MM.1S (cell line): ENCODE measurements at regions not wholly inside any gene's neighbourhood (a gene's known extent, or its start where the extent isn't known, plus 50 kb on each side); places are given as distances from the start of the nearest gene placed in this dataset.

ENCODE experiments used
- DNase-seq: peaks from one replicate; pipeline ENCODE4 v3.0.0-alpha.2; 2015
- H2AFZ ChIP-seq: fragments of 300-600 bp; sonication (generic); 2 replicates; pipeline ENCODE4 v1.6.0; 2016; ENCODE audit warnings: antibody characterized with exemption, low read length
- H3F3A ChIP-seq: fragments of 300-600 bp; sonication (generic); 2 replicates; pipeline ENCODE4 v1.6.1; 2016; ENCODE audit warnings: mild to moderate bottlenecking, antibody characterized with exemption, low read length, moderate library complexity, mixed read lengths; ENCODE audit not compliant: insufficient read depth
- H3K27ac ChIP-seq: fragments of 300-600 bp; sonication (generic); 2 replicates; pipeline ENCODE4 v1.5.1; 2016; ENCODE audit warnings: mild to moderate bottlenecking, low read length
- H3K27me3 ChIP-seq: fragments of 300-600 bp; sonication (generic); replicated peaks from 2 replicates; pipeline ENCODE4 v1.6.0; 2016; ENCODE audit warnings: low read length; ENCODE audit not compliant: insufficient read depth
- H3K36me3 ChIP-seq: fragments of 300-600 bp; sonication (generic); replicated peaks from 2 replicates; pipeline ENCODE4 v1.6.1; 2016; ENCODE audit warnings: mild to moderate bottlenecking, low read length, mixed read lengths; ENCODE audit not compliant: insufficient read depth
- H3K4me1 ChIP-seq: fragments of 300-600 bp; sonication (generic); 2 replicates; pipeline ENCODE4 v1.6.1; 2016; ENCODE audit warnings: low read length, mixed read lengths
- H3K4me2 ChIP-seq: fragments of 300-600 bp; sonication (generic); 2 replicates; pipeline ENCODE4 v1.6.0; 2016; ENCODE audit warnings: low read depth, low read length
- H3K4me3 ChIP-seq: fragments of 300-600 bp; sonication (generic); 2 replicates; pipeline ENCODE4 v1.5.1; 2016; ENCODE audit warnings: low read length, mixed read lengths
- H3K79me2 ChIP-seq: fragments of 300-600 bp; sonication (generic); 2 replicates; pipeline ENCODE4 v1.6.1; 2016; ENCODE audit warnings: mixed run types, low read length, mixed read lengths
- H3K9ac ChIP-seq: fragments of 300-600 bp; sonication (generic); 2 replicates; pipeline ENCODE4 v1.6.1; 2016; ENCODE audit warnings: low read length, mixed read lengths
- H3K9me2 ChIP-seq: fragments of 300-600 bp; sonication (generic); replicated peaks from 2 replicates; pipeline ENCODE4 v1.6.1; 2016; ENCODE audit warnings: mild to moderate bottlenecking, low read length, mixed read lengths; ENCODE audit not compliant: insufficient read depth
- H3K9me3 ChIP-seq: fragments of 300-600 bp; sonication (generic); replicated peaks from 2 replicates; pipeline ENCODE4 v1.6.1; 2016; ENCODE audit warnings: mild to moderate bottlenecking, low read length, mixed read lengths; ENCODE audit not compliant: insufficient read depth
- H4K20me1 ChIP-seq: fragments of 300-600 bp; sonication (generic); 2 replicates; pipeline ENCODE4 v1.6.1; 2016; ENCODE audit warnings: mild to moderate bottlenecking, low read length, moderate library complexity, mixed read lengths; ENCODE audit not compliant: insufficient read depth
- CTCF ChIP-seq: fragments of 300-600 bp; sonication (generic); IDR thresholded peaks from 2 replicates; pipeline ENCODE4 v1.5.1; 2016; ENCODE audit warnings: antibody characterized with exemption, low read length, mixed read lengths
- EZH2 ChIP-seq: fragments of 300-600 bp; sonication (generic); optimal IDR thresholded peaks from 2 replicates; pipeline ENCODE3; 2017; ENCODE audit warnings: low read depth, mild to moderate bottlenecking, antibody characterized with exemption, low read length, mixed read lengths
- EZH2phosphoT487 ChIP-seq: fragments of 300-600 bp; sonication (generic); IDR thresholded peaks from 2 replicates; pipeline ENCODE4 v1.6.1; 2018; ENCODE audit warnings: antibody characterized with exemption, low read length

DNA sequence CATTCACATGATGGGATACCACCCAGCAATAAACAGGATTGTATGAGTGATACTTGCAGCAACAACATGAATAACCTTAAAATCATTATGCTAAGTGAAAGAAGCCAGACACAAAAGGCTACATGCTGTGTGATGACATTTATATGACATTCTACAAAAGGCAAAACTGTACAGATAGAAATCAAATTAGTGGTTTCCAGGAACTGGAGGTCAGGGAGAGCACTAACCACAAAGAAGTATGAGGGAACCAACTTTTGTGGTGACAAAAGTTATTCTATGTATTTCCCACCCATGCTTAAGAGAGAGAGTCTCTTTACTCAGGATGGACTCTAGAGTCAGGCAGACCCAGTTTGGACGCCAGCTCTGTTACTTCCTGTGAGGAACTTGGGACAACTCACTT lies 364.5 kb upstream of the DAB1 start:
- DNase-seq = no peak
- no peaks in the 10 kb centered on the region for H3K27me3 ChIP-seq

GRCh38 chr1:57784356-57784755 lies 360.5 kb upstream of the DAB1 start:
- H3K79me2 ChIP-seq = no peaks in the 10 kb centered on the region
- H3K27me3 ChIP-seq = no peaks in the 10 kb centered on the region
- H3K36me3 ChIP-seq = no peaks in the 10 kb centered on the region
- no peak for TF ChIP-seq EZH2phosphoT487
- TF ChIP-seq EZH2 = no peak
- no peak for TF ChIP-seq CTCF
- H3K4me2 ChIP-seq = no peak overlapping the region
- no peak overlapping the region for H3K9ac ChIP-seq
- H3F3A ChIP-seq = no peaks in the 10 kb centered on the region
- H2AFZ ChIP-seq = no peak overlapping the region
- no peak overlapping the region for H3K4me3 ChIP-seq
- no peaks in the 10 kb centered on the region for H4K20me1 ChIP-seq
- no peaks in the 10 kb centered on the region for H3K9me3 ChIP-seq
- H3K9me2 ChIP-seq = no peaks in the 10 kb centered on the region
- no peak for DNase-seq
- no peak overlapping the region for H3K27ac ChIP-seq
- H3K4me1 ChIP-seq = no peaks in the 10 kb centered on the region

More for the DNA sequence above, 364.5 kb upstream of the DAB1 start:
- Histone ChIP-seq H2AFZ (no peak overlapping the region), H3K36me3 (no peaks in the 10 kb centered on the region), H4K20me1 (no peaks in the 10 kb centered on the region), H3K9me3 (no peaks in the 10 kb centered on the region), H3K9me2 (no peaks in the 10 kb centered on the region), H3K79me2 (no peaks in the 10 kb centered on the region), H3K9ac (no peak overlapping the region), H3F3A (no peaks in the 10 kb centered on the region), H3K4me1 (no peaks in the 10 kb centered on the region), H3K4me2 (no peak overlapping the region), H3K27ac (no peak overlapping the region), H3K4me3 (no peak overlapping the region)
- TF ChIP-seq EZH2phosphoT487 (no peak), CTCF (no peak), EZH2 (no peak)

DNA sequence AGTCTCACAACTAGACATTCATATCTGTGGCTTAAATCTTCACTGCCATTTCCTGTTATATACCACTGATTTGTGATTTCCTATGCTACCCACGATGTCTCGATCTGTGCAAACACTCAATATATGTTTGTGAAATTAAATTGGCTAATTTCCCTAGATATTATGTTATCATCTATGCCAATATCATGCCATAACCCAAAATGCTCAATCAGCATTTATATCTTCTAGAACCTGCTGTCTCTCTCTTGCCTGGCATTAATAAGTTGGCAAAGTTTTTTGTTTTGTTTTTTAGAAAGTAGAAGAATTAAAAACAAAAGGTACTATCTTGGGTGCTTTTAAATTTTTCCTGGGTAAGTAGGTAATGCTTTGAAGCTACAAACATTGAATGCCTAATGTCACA lies 358.5 kb upstream of the DAB1 start:
- no peak overlapping the region for H3K4me2 ChIP-seq
- H3K9me3 ChIP-seq = no peaks in the 10 kb centered on the region
- no peak overlapping the region for H2AFZ ChIP-seq
- H3F3A ChIP-seq = no peaks in the 10 kb centered on the region
- H3K9ac ChIP-seq = no peak overlapping the region
- no peaks in the 10 kb centered on the region for H3K27me3 ChIP-seq
- no peaks in the 10 kb centered on the region for H3K4me1 ChIP-seq
- no peak overlapping the region for H3K4me3 ChIP-seq
- TF ChIP-seq CTCF (no peak), EZH2 (no peak), EZH2phosphoT487 (no peak)
- H3K27ac ChIP-seq = no peak overlapping the region
- no peaks in the 10 kb centered on the region for H3K79me2 ChIP-seq
- H3K9me2 ChIP-seq = no peaks in the 10 kb centered on the region
- H3K36me3 ChIP-seq = no peaks in the 10 kb centered on the region
- H4K20me1 ChIP-seq = no peaks in the 10 kb centered on the region
- no peak for DNase-seq
